Activated T-cell treated with anti-CD3 and anti-CD28 coated beads for 1 hour (primary cell): ENCODE measurements at regions not wholly inside any gene's neighbourhood (a gene's known extent, or its start where the extent isn't known, plus 50 kb on each side); places are given as distances from the start of the nearest gene placed in this dataset.

Source experiments
- DNase-seq: peaks from one replicate; pipeline ENCODE4 v3.0.0-alpha.2; 2020; ENCODE audit warnings: low read depth

DNA sequence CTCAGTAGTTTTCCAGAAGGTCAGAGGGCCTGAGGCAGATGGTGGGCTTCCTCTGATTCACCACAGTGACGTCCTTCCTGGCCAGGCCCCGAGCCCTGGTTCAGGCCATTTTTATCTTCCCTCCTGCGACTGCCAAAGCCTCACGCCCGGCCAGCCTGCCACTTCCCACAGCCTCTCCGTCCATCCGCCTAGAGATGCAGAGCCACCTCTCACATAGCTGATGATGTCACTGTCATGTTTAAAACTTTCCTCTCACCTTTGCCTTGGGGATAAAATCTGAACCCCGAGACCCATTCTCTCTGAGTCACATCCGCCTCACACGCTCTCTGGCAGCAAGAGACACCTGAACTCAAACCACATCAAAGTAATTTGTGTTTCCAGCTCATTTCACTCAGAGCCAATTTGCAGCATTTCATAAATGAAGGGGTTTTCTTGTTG, 175.3 kb downstream of the QDPR start:
- peak; percentile 52 for DNase-seq

- no peak for DNase-seq
Measured at GRCh38 chr4:17336069-17336468, 175.8 kb downstream of the QDPR start.

DNA sequence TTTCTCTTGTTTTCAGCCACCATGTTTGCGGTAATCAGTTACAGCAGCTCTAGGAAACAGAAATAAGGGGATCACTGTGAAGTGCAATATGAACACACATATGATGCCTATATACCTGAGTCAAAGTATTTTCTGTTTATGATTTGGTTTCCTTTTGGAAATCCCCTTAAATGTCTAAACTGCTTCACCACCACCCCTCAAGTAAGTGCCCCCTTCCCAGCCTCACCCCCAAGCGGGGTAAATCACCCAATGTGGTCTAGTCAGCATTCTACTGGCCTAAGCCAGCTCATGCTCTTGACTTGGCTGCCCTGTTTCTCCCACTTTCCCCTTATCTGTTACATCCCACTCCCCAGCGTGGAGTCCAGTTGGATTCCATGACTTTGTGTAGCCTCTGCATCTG, 176.5 kb downstream of the QDPR start:
- no peak for DNase-seq

DNA sequence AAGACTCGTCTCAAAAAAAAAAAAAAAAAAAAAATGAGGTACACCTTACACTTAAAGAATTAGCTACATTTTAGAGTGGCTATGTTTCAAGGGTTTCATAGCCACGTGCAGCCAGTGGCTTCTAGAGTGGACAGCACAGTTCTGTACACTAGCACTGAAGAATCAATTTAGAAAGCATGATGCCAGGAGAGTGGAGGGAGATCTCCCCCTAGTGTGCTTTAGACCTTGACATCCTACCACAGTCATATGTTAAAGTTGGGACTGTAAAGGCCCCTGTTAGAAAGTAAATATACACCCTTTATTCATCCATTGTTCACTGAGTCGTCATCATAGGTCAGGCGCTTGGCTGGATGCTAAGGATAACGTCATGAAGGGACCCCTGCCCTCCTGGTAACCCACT, 179.4 kb downstream of the QDPR start:
- DNase-seq: no peak

- no peak for DNase-seq
Measured at GRCh38 chr4:17329046-17329445, 182.8 kb downstream of the QDPR start.

DNA sequence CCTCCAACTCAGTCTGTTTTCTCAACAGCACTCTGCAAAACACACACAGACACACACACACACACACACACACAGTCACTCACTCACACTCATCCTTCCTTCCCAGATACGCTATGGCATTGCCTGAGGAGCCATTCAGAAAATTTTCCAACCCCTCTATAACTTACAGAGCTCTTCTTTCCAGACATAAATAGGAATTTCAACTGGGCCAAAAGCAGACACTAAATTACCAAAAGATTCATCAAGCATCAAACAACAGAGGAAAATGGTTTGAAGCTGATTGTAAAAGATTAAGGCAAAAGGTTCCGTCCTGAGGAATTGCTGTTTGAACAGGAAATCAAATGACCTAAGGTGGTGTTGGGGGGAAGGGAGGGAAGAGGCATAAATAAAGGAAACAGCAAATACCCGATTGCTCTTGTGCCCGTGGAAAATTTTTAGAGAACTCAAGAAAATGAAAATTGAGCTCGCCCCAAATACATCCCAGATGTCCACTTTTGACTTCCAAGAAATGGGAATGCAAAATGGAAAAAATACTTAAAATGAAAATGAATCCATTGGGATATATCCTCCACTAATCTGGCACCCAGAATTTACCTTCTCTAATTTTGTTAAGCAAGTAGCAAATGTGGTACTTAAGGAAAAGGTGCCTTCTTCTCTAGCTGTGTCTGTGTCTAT, 183.6 kb downstream of the QDPR start:
- no peak for DNase-seq

DNA sequence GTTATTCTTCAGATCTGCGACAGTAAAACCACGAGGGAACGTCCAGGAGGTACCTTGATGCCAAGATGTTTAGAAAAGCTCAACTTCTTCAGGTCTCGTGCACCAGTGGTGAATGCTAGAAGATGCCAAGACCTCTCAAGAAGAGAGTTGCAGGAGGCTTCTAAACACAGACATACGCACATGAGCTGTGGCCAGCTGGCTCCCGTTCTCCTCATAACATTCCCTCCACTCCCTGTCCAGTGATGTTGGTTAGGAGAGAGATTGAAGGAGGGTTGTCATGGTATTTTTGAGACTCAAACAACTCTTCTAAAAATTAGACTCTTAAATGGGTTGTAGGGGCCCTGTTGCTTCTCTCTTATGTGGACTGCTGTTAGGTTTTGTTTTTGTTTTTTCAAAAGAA, 184.3 kb downstream of the QDPR start:
- no peak for DNase-seq

DNA sequence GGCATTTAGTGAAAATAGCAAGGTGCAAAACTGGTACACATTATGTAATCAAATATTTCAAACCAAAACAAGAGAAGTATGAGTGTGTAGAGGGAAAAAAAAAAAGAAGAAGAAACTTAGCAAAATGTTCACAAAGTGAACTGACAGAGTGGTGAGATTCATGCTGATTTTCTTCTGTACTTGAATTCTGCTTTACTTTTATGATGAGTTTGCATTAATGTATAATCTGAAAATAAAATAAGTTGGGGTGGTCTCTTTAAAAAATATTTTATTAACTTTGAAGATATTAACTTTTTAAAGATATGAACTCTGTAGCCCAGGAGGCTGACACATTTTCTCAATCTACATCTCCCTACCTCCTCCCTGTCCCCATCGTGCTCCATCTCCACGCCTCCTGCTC, 185.1 kb downstream of the QDPR start:
- DNase-seq: no peak

- DNase-seq: no peak
Measured at GRCh38 chr4:17325098-17325497, 186.8 kb downstream of the QDPR start.

- peak; percentile 44 for DNase-seq
Measured at GRCh38 chr4:17324386-17324830, 187.5 kb downstream of the QDPR start.

DNA sequence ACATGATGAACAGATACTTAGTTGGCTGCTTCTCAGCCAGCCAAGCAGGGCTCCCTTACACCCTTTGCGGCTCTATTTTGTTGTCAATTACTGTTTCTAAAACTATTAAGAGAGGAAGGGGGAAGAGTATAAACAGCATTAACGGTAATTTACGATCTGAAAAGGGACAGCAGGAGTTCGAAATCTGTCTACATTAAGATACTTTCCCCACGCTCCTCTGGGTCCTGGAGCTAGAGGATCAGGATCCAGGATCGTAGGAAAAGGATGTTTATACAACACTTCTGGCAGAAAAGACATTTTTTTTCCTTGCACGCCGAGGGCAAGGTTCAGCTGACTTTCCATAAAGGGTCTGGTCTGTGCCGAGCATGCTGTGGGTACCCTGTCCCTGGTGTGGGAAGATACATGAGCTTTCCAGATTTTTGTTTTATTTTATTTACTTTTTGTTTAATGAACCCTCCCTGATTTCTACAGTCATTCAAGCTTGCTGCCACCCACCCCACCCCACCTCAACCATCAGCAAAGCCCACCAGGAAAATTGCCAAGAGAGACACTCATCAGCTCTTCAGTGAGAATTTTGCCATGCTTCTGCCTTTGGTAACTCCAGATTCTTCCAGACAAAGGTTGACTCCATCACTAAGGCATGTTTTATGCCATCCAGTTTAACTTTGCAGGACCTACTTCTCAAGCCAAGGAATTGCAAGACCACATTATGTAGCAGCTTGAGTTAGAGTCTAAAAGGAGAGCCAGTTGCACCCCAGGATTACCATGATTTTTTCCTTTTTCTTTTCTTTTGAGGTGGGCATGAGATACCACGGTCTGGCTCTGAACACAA, 188.1 kb downstream of the QDPR start:
- no peak for DNase-seq

DNA sequence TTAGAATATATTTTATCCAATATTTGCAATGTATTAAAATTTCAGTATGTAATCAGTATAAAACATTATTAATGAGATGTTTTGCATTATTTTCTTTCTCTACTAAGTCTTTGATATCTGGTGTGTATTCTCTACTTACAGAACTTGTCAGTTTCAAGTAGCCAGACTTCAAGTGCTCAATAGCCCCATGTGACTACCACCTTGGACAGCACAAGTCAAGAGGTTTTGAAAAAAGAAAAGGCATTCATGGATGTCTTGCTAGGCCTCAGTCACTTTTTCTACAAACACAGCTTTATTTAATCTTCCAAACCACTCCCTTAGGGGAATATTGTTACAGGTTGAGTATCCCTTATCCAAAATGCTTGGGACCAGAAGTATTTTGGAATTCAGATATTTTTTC, 189.4 kb downstream of the QDPR start:
- no peak for DNase-seq

DNA sequence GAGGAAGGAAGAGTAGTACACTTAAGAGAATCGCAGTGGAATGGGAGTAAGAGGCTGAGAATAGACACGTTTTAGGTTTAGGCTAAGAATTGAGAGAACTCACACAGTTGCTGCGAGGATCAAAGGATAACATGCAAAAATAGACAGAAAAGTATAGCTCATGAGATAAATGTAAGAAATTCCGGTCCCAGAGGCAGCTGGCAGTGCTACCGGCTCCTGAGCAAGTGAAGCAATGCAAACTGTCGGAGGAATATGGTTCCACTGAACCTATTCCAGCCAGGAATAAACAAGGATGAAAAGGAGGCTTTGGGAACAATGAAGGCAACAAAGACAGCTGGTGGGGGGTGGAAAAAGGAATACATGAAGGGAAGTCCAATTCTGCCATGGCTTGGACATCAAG, 191.8 kb downstream of the QDPR start:
- no peak for DNase-seq

- no peak for DNase-seq
Measured at GRCh38 chr4:17317526-17317925, 194.4 kb downstream of the QDPR start.

- DNase-seq: no peak
Measured at GRCh38 chr4:17316566-17316965, 195.3 kb downstream of the QDPR start.

DNA sequence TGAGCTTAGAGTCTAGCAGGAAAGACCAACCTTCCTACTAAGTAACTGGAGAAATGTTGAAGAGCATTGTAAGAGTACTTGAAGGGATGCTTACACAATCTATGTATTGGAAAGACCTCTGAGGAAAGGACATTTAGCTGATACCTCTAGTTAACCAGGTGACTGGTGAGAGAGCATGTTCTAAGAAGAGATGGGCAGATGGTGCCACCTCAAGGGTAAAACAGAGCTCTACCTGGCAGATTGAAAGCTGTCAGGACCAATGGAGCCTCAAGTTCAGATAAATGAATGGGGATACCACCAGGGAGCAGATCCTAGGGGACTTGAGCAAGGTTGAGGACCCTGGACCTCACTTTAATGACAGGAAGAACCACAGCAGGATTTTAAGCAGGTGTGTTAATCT, 196.4 kb downstream of the QDPR start:
- no peak for DNase-seq

DNA sequence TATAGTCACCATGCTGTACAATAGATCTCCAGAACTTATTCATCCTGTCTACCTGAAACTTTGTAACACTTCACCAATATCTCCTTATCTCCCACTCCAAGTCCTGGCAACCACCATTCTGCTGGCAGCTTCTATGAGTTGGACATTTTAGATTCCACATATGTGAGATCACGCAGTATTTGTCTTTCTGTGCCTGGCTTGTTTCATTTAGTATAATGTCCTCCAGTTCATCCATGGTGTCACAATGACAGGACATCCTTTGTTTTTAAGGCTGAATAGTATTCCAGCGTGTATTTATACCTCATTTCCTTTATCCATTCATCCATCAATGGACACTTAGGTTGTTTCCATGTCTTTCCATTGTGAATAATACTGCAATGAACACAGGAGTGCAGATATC, 198.7 kb downstream of the QDPR start:
- DNase-seq: no peak

DNA sequence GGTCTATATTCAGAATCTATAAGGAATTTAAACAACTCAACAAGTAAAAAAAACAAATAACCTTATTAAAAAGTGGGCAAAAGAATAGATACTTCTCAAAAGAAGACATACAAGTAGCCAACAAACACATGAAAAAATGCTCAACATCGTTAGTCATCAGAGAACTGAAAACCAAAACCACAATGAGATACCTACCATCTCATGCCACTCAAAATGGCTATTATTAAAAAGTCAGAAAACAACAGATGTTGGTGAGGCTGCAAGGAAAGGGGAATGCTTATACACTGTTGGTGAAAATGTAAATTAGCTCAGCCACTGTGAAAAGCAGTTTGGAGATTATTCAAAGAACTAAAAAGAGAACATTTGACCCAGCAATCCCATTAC, 201.6 kb downstream of the QDPR start:
- DNase-seq: no peak

- no peak for DNase-seq
Measured at GRCh38 chr4:17309567-17310268, 202.2 kb downstream of the QDPR start.

DNA sequence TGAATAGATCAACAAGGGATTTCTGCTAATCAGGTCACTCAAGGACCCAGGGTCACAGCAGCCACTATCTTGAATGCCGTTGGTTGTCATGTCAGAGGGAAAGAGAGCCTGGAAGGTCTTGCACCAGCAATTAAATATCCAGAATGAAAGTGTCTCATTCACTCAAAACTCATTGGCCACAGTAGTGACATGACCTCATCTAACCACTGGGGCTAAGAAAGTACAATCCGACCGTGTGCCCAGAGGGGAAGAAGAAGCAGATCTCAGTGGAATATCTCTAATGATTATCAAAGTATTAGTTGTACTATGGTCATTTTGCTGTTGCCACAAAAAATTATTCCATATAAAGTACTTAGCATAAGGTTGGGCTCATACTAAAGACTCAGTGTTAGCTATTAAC, 210.0 kb downstream of the QDPR start:
- DNase-seq: no peak

DNA sequence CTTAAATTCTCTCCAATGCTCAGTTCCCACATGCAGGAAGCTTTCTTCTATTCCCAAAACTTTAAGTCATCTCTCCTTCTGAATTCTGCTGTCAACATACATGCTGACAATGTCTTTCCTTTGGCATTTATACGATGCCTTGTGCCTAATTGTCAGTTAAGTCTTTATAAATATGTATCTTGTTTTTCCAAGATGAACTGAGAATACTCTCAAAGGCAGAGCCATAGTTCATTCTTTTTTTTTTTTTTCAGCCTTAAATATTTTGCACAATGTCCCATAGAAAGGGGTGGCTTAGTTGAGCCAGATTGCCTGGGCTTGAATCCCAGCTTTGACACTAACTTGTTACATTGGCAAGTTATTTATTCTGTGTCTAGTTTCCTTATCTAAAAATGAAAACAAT, 210.6 kb downstream of the QDPR start:
- no peak for DNase-seq

DNA sequence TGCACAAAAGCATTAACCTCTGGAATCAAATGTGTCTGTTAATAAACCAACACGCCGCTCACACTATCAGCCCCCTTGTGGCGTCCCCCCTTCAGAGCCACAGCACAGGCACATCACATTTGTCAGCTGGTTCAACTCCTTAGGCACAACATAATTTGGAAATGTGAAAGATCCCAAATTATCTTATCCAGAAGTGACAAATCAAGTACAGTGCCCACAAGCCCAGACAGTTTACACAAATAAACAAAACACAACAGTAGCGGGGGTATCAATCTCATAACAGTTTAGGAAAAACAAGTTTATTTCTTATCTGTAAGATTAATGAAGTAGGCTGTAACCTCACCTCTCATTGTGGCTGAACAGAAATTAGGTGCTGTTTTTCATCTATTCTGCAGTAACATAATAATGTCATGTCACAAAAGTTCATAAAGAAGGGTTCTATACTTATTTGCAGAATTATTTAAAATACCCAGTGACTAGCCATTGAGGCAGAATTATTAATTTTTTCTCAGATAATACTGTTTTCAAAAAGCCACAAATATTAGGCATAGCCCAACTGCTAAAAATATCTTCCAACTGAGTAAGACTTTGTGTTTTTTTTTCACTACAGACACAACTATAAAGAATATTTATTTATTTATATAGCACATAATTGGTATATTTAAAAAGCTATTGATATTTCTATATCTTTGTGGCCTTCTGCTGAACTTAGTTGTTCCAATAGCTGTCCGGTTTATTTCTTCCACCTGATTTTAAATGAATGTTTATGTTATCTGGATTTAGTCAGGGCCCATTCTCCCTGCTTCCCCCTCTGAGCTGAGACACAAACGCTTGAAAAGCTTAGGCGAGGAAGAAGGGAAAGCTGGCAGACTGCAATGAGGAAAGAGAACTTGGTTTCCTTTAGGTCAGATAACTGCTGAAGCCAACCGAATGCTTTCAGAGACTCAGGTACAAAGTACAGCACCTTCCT, 214.7 kb downstream of the QDPR start:
- no peak for DNase-seq
